C1 segment of cervical spinal cord (tissue), 14 donors: ENCODE measurements at regions not wholly inside any gene's neighbourhood (a gene's known extent, or its start where the extent isn't known, plus 50 kb on each side); places are given as distances from the start of the nearest gene placed in this dataset.
"Not testable (repeated sequence)": the region's sequence is repeated elsewhere in the genome, so short reads cannot be mapped to it uniquely, and the experiment has no call there.

ENCODE experiments used
- DNase-seq, 14 donors: peaks; one replicate each; lab custom pipeline; 2025; lab: John Stamatoyannopoulos, UW

GRCh38 chr22:49352361-49353169 lies 475.1 kb downstream of the BRD1 start:
- no peak for DNase-seq

GRCh38 chr22:49351761-49352227 lies 475.9 kb downstream of the BRD1 start:
- no peak for DNase-seq

- DNase-seq = no peak
These were observed 477.1 kb downstream of the BRD1 start for GRCh38 chr22:49350441-49351121.

- no peak for DNase-seq
These were observed 477.8 kb downstream of the BRD1 start for GRCh38 chr22:49349841-49350381.

- no peak for DNase-seq
These were observed 478.4 kb downstream of the BRD1 start for GRCh38 chr22:49349181-49349835.

- DNase-seq = no peak
These were observed 479.0 kb downstream of the BRD1 start for GRCh38 chr22:49348631-49349030.

- DNase-seq = no peak
These were observed 480.3 kb downstream of the BRD1 start for GRCh38 chr22:49347376-49347775.

- no peak for DNase-seq
These were observed 481.8 kb downstream of the BRD1 start for GRCh38 chr22:49345896-49346295.

- DNase-seq = no peak
These were observed 483.0 kb downstream of the BRD1 start for GRCh38 chr22:49344656-49345055.

- DNase-seq = peak in 2 of 14 donors; percentile 16 to 27
These were observed 483.5 kb downstream of the BRD1 start for GRCh38 chr22:49344161-49344560.

GRCh38 chr22:49340406-49340805 lies 487.3 kb downstream of the BRD1 start:
- no peak for DNase-seq

- not testable (repeated sequence) for DNase-seq
These were observed 491.2 kb downstream of the BRD1 start for GRCh38 chr22:49336483-49336882.

GRCh38 chr22:49334976-49335375 lies 492.7 kb downstream of the BRD1 start:
- no peak for DNase-seq

GRCh38 chr22:49334449-49334789 lies 493.3 kb downstream of the BRD1 start:
- DNase-seq = no peak

GRCh38 chr22:49333206-49333605 lies 494.5 kb downstream of the BRD1 start:
- DNase-seq = no peak

GRCh38 chr22:49332691-49333090 lies 495.0 kb downstream of the BRD1 start:
- no peak for DNase-seq

- no peak for DNase-seq
These were observed 495.8 kb downstream of the BRD1 start for GRCh38 chr22:49331878-49332277.

- DNase-seq = no peak
These were observed 496.4 kb downstream of the BRD1 start for GRCh38 chr22:49331223-49331815.

GRCh38 chr22:49330421-49331222 lies 497.1 kb downstream of the BRD1 start:
- DNase-seq = no peak

- no peak for DNase-seq
These were observed 498.0 kb downstream of the BRD1 start for GRCh38 chr22:49329636-49330035.
